ENCODE measurements at regions not wholly inside any gene's neighbourhood (a gene's known extent, or its start where the extent isn't known, plus 50 kb on each side); places are given as distances from the start of the nearest gene placed in this dataset.

- TF ChIP-seq POLR2A (IDR thresholded peaks at IDR 0.05), result no peak
- TF ChIP-seq CTCF (IDR thresholded peaks at IDR 0.05), result no peak
- Histone ChIP-seq H3K9me3 (no peaks in the 10 kb centered on the region), H3K4me3 (no peak overlapping the region), H3K36me3 (ENCODE audit: low read depth, missing control alignments) (no peaks in the 10 kb centered on the region), H3K27ac (no peak overlapping the region), H3K4me1 (peaks cover 22% of the 10 kb centered on the region), H3K27me3 (no peaks in the 10 kb centered on the region)
- 87 to 88% methylated on average over 8 of the region's 8 CpGs for WGBS, 2 donors
- intact Hi-C loops (cut with DNase I; ENCODE audit: low total_unique reads), result no loop called here
- DNase-seq, result no peak
Measured at GRCh38 chr6:139470997-139471396, 96.5 kb upstream of the CITED2 start.

GRCh38 chr6:139468178-139468819 is 93.9 kb upstream of the CITED2 start:
- WGBS, 2 donors, result 59 to 60% methylated on average over 4 of the region's 4 CpGs

GRCh38 chr6:139457476-139457875 is 83.0 kb upstream of the CITED2 start:
- TF ChIP-seq CTCF (IDR thresholded peaks at IDR 0.05) (no peak), POLR2A (IDR thresholded peaks at IDR 0.05) (no peak)
- Histone ChIP-seq H3K9me3 (no peaks in the 10 kb centered on the region), H3K27ac (no peak overlapping the region), H3K36me3 (ENCODE audit: low read depth, missing control alignments) (no peaks in the 10 kb centered on the region), H3K4me3 (no peak overlapping the region), H3K27me3 (no peaks in the 10 kb centered on the region), H3K4me1 (no peaks in the 10 kb centered on the region)
- DNase-seq, result no peak
- WGBS, 2 donors, result 81 to 86% methylated on average over 7 of the region's 7 CpGs
- intact Hi-C loops (cut with DNase I; ENCODE audit: low total_unique reads), result no loop called here

More at GRCh38 chr6:139468178-139468819, 93.9 kb upstream of the CITED2 start:
- Histone ChIP-seq H3K9me3 (no peaks in the 10 kb centered on the region), H3K27ac (no peak overlapping the region), H3K4me1 (peaks cover 10% of the 10 kb centered on the region), H3K4me3 (no peak overlapping the region), H3K27me3 (no peaks in the 10 kb centered on the region), H3K36me3 (ENCODE audit: low read depth, missing control alignments) (no peaks in the 10 kb centered on the region)
- DNase-seq, result no peak
- TF ChIP-seq CTCF (IDR thresholded peaks at IDR 0.05) (no peak), POLR2A (IDR thresholded peaks at IDR 0.05) (no peak)
- intact Hi-C loops (cut with DNase I; ENCODE audit: low total_unique reads), result no loop called here

- H3K36me3 ChIP-seq (ENCODE audit: low read depth, missing control alignments), result no peaks in the 10 kb centered on the region
- peaks cover 18% of the 10 kb centered on the region for H3K4me1 ChIP-seq
- no peaks in the 10 kb centered on the region for H3K27me3 ChIP-seq
- H3K9me3 ChIP-seq, result no peaks in the 10 kb centered on the region
- no peak overlapping the region for H3K4me3 ChIP-seq
- whole genome bisulfite sequencing, 2 donors, result 87 to 92% methylated on average over 2 of the region's 2 CpGs
- H3K27ac ChIP-seq, result no peak overlapping the region
- intact Hi-C loops (cut with DNase I; ENCODE audit: low total_unique reads), result no loop called here
- TF ChIP-seq POLR2A (IDR thresholded peaks at IDR 0.05) (no peak), CTCF (IDR thresholded peaks at IDR 0.05) (no peak)
- no peak for DNase-seq
Measured at GRCh38 chr6:139452148-139452876, 77.9 kb upstream of the CITED2 start.

GRCh38 chr6:139449611-139450000 is 75.2 kb upstream of the CITED2 start:
- intact Hi-C loops (cut with DNase I; ENCODE audit: low total_unique reads), result no loop called here

More at GRCh38 chr6:139449611-139450000, 75.2 kb upstream of the CITED2 start:
- H3K9me3 ChIP-seq, result no peaks in the 10 kb centered on the region
- H3K4me3 ChIP-seq, result no peak overlapping the region
- no peaks in the 10 kb centered on the region for H3K36me3 ChIP-seq (ENCODE audit: low read depth, missing control alignments)
- TF ChIP-seq CTCF (IDR thresholded peaks at IDR 0.05) (no peak), POLR2A (IDR thresholded peaks at IDR 0.05) (no peak)
- H3K27ac ChIP-seq, result peak overlapping the region in 1 of 2 donors; percentile 25
- no peak for DNase-seq
- H3K4me1 ChIP-seq, result peaks cover 18% of the 10 kb centered on the region
- no peaks in the 10 kb centered on the region for H3K27me3 ChIP-seq
